GM19397 (cell line): ENCODE measurements at regions not wholly inside any gene's neighbourhood (a gene's known extent, or its start where the extent isn't known, plus 50 kb on each side); places are given as distances from the start of the nearest gene placed in this dataset.
"Not testable (repeated sequence)": the region's sequence is repeated elsewhere in the genome, so short reads cannot be mapped to it uniquely, and the experiment has no call there.

Experiments
- ATAC-seq: cut with Tn5 transposase; IDR thresholded peaks from one replicate; pipeline ENCODE4 v1.9.1; 2021; ENCODE audit warnings: mild to moderate bottlenecking, moderate library complexity; ENCODE audit not compliant: unreplicated experiment

DNA sequence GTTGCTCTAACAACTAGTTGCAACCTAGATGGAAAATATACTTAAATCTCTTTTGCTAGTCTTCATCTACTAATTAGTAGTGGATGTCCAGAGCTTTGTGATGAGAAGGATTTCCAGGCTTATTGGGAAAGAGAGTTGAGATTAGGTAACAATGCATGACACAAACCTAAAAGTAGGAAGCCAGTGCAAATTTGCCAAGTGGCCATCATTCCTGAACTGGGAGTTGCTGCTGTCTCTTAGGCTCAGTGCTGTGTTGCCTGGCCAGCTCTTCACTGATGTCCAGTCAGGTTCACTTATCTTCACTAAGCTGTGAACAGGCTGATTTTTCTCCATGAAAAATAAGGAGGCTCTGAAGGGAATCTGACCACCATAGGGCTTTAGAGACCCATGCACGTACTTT lies 105.6 kb upstream of the AMOT start:
- no peak for ATAC-seq

DNA sequence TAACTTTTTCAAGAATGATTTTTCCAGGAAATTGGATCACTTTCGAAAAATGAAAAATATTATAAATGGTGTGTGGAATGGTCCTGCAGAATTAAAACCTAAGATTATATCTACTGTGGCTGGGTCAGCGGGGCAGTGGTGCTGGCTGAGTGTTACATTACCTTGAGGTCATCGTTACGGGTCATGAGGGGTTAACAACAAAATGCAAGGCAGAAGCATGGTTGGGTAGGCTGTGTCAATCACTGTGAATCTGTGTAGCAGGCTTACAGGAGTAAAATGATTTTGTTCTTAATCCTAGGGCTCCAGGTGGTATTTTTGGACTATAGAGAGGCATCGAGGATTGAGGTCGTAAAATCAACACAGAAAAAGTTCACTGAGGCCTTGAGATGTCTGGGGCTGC lies 105.2 kb upstream of the AMOT start:
- ATAC-seq: no peak

DNA sequence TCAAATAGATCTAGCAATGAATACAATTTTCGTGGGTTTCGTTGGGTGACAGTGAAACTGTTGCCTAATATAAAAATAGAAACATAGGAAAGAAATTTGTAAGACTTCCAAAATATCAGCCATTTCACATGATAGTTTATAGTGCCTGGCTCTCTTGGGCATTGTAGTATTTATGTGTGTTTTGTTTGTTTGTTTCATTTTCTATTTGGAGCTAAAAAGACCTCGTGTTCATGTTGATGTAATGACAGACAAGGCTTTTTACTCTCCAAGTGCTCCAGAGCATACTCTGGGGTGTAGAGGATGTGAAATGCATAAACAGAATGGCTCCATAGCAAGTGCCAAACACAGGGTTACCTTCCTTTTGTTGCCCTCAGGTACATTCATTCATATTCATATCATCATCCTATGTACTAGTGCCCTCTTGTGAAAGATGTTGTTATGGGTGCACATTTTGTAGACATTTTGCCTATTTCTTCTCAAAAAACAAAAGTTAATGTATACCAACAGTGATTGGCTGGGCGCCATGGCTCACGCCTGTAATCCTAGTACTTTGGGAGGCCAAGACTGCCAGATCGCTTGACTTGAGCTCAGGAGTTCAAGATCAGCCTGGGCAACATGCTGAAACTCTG lies 100.7 kb upstream of the AMOT start:
- peak; percentile 67 for ATAC-seq

DNA sequence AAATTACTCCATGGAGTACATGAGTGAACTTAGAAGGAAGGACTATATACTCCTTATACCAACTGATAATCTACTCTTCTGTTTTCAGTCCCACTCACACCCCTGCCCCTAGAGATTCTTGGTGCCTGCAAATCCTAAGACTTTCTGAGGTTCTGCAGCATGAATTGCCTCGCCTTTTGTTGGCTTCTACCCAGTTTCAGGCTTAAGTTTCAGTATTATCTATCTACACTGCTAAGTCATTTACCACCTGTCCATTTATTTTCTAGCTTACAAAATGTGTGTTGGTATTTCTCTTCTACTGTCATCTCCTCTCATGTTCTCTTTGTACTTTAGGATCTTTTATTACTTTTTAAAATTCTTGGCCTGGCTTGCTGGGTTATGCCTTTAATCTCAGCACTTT lies 94.4 kb upstream of the AMOT start:
- ATAC-seq: no peak

DNA sequence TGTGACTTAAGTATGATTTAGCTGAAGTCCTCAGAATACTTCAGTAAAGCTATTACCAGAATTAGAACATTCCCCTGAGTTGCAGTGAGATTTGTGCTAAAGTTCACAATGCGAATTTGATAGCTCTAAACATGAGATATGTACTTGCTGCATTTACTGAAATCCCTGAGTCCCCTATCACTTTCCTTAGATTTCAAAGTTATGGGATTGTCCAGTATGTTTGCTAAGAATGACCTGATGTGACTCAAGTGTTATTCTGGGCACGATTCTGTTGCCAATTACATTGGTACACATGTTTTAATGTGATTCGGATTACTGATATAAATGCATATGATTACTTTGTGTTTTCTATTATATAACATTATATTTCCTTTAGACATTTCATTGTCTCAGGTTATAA lies 91.3 kb upstream of the AMOT start:
- no peak for ATAC-seq

DNA sequence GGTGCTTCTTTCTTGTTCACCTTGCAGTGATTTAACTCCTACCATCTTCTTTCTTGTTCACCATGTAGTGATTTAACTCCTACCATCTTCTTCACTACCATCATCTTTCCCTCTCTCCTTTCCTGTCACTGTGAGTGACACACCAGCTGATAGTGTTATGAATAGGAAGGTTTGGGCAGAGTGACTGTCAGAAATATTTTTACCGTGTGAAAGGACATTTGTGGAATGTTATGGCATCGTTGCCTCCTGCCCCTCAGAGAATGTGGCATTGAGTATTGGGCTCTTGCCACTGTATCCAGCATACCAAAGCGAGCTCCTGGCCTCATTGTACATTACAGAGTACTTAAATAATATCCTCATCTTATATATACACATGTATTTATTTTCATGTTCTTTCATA lies 90.8 kb upstream of the AMOT start:
- no peak for ATAC-seq

DNA sequence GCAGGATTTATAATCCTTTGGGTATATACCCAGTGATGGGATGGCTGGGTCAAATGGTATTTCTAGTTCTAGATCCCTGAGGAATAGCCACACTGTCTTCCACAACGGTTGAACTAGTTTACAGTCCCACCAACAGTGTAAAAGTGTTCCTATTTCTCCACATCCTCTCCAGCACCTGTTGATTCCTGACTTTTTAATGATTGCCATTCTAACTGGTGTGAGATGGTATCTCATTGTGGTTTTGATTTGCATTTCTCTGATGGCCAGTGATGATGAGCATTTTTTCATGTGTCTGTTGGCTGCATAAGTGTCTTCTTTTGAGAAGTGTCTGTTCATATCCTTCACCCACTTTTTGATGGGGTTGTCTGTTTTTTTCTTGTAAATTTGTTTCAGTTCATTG lies 82.8 kb upstream of the AMOT start:
- not testable (repeated sequence) for ATAC-seq

DNA sequence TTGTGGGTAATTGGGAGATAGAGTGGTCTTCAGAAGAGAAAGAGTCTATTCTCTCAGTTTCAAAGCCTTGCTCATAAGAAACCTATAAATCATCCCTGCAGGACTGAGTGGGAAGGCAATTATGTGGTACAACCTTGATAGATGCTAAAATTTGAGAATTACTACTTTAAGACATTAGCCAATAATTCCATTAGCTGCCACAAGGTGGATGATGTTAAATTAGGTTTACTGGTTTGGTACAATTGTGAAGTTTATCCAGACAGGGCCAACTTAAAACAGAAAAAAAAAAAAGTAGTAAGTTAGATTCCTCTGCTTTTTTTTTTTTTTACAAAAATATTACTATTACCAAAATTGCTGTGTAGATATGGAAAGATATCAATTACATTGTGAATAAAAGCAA lies 73.2 kb upstream of the AMOT start:
- no peak for ATAC-seq

DNA sequence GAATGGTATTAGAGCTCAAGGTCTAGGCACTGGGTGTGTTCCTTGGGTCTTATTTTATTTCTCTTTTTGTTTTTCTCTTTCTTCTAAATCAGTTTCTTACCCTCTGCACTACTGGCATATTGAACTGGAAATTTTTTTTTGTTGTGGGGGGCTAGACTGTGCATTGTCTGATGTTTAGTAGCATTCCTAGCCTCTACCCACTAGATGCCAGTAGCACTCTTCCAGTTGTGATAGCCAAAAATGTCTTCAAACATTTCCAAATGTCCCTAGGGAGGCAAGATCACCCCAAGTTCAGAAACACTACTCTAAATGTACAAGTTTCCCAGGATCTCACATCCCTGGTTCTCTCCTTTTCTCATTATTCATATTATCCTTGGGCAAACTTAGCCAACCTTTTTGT lies 69.8 kb upstream of the AMOT start:
- ATAC-seq: no peak

DNA sequence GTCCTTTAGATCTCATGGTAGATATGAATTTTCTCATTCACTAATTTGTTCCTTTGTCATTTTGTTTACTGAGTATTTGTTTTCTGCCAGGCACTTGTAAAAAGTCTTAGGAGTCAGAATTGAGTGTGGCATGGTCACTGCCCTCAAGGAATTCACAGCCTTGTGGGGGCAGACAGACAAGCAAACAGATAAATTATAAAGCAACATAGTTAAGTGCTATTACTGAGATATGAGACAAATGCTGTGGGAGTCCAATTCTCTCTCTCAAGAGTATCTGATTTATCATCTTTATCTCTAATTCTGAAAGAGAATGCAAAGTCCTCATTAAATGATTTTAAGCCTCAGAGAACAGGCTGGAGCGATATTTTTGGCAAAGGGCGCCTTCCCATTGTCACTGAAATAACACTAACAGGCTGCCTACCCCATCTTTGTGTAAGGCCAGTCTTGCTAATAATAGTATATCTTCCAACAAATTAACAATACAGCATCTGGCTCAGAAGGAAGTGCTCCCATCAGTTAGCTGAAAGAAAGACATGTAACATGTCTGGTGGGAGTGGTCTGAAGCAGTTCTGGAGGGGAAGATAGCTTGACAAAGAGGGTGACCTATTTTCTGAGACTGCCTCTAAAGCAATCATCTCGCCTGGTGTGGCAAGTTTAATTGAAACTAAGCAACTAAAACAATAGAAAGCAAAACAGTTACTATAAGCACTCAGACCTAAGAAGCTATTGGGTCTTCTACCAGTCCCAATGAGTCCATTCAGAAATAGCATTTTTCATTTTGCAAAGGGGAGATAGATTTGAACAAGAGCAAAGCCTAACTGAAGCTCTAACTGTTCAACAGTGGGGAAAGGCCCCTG lies 61.5 kb upstream of the AMOT start:
- no peak for ATAC-seq

DNA sequence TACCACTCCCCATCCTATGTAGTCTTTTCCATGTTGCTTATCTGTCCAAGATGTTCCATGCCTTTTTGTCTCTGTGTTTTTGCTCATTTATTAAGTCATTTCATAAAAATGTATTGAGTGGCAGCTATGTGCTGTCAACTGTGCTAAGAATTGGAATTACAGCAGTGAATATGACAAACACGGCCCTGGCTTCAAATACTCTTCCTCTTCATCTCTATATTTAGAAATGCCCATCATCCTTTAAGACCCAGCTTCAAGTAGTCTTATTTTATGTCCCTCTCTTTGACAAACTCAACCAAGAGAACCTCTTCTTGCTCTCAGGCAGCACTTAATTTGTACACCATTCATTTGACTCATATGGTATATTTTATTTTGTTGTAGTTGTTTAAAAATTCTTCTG lies 55.4 kb upstream of the AMOT start:
- no peak for ATAC-seq
